ENCODE measurements at regions not wholly inside any gene's neighbourhood (a gene's known extent, or its start where the extent isn't known, plus 50 kb on each side); places are given as distances from the start of the nearest gene placed in this dataset.

DNA sequence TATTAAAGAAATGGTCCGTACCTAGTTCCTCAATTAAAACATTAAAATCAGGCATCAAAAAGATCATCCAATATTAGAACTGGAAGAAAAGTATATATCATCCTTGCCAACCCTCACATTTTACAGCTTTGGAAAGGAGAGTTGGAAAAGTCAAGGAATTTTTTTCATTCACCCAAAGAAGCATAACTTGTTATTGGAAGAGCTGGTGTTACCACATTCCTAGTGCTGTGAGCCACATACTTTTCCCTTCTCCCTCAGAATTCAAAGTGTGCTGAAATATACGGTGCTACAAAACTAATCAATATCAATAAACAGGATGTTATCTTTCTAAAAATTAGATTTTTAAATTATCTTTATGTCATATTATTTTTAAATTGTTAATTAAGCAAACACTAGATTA, 202.1 kb upstream of the FAT3 start:
- no peak overlapping the region for H4K8ac ChIP-seq (ENCODE audit: low read depth in 2 of 2, low read length in 2 of 2)
- H3K56ac ChIP-seq (ENCODE audit: extremely low read depth, insufficient read depth, low read length): no peak overlapping the region
- no peak overlapping the region for H3K27ac ChIP-seq (ENCODE audit: insufficient read depth, low read length)
- DNase-seq: no peak
- H3K4me2 ChIP-seq (ENCODE audit: low read depth, low read length): no peak overlapping the region
- H2BK120ac ChIP-seq (ENCODE audit: low read depth, low read length): no peak overlapping the region
- no peak overlapping the region for H2AK9ac ChIP-seq (replicated peaks; ENCODE audit: low read depth, low read length, poor library complexity)
- no peak overlapping the region for H4K5ac ChIP-seq (ENCODE audit: low read depth, low read length)
- H3K27me3 ChIP-seq (ENCODE audit: control insufficient read depth, insufficient read depth, low read length): no peaks in the 10 kb centered on the region
- H3K79me1 ChIP-seq (ENCODE audit: low read depth in 1 of 2, low read length in 2 of 2): no peaks in the 10 kb centered on the region
- POLR2A ChIA-PET (ENCODE audit: unreplicated experiment): no interaction called here
- BruUV-seq (replicated peaks): no TSS peak
- H3K4me1 ChIP-seq (ENCODE audit: control insufficient read depth, insufficient read depth, low read length): no peaks in the 10 kb centered on the region
- no peak overlapping the region for H4K91ac ChIP-seq (ENCODE audit: insufficient read depth, low read depth, low read length)
- no peak overlapping the region for H3K14ac ChIP-seq (replicated peaks; ENCODE audit: low read depth, low read length)
- H3K36me3 ChIP-seq (ENCODE audit: control insufficient read depth, insufficient read depth, low read length): no peaks in the 10 kb centered on the region
- no peak overlapping the region for H3K23ac ChIP-seq (ENCODE audit: low read depth, low read length)
- no peak overlapping the region for H2BK15ac ChIP-seq (ENCODE audit: low read depth, low read length)
- no peaks in the 10 kb centered on the region for H3K9me1 ChIP-seq (ENCODE audit: insufficient read depth, low read length)
- H3K4ac ChIP-seq (ENCODE audit: low read depth, low read length): no peak overlapping the region
- H2AK5ac ChIP-seq (ENCODE audit: low read depth, low read length): no peak overlapping the region
- H3K4me3 ChIP-seq (ENCODE audit: insufficient read depth, low read depth, low read length): no peak overlapping the region
- dilution Hi-C loops (cut with HindIII; ENCODE audit: low sequenced_read_pairs, unreplicated experiment): no loop called here
- H2AFZ ChIP-seq (replicated peaks; ENCODE audit: low read length, poor library complexity): no peak overlapping the region
- intact Hi-C loops (cut with micrococcal nuclease): no loop called here
- in situ Hi-C loops (cut with MboI; ENCODE audit: low sequenced_read_pairs): no loop called here
- TF ChIP-seq SMC3 (IDR thresholded peaks at IDR 0.05; ENCODE audit: low read depth, low read length): no peak
- TF ChIP-seq CTCF (conservative IDR thresholded peaks at IDR 0.05; ENCODE audit: low read depth, low read length): no peak
- no peak for TF ChIP-seq MXI1 (IDR thresholded peaks at IDR 0.05; ENCODE audit: borderline replicate concordance, low read depth, low read length)
- TF ChIP-seq CEBPB (IDR thresholded peaks at IDR 0.05; ENCODE audit: low read depth, low read length): no peak
- TF ChIP-seq USF2 (IDR thresholded peaks at IDR 0.05; ENCODE audit: low read depth, low read length): no peak
- TF ChIP-seq POLR2A (IDR thresholded peaks at IDR 0.05; ENCODE audit: low read depth, low read length): no peak
- TF ChIP-seq RAD21 (IDR thresholded peaks at IDR 0.05; ENCODE audit: low read length): no peak
- no peak for TF ChIP-seq FOS (IDR thresholded peaks at IDR 0.05; ENCODE audit: low read depth, low read length)
- no peak for TF ChIP-seq MAZ (IDR thresholded peaks at IDR 0.05; ENCODE audit: borderline replicate concordance, low read depth, low read length)
- no peak for TF ChIP-seq RFX5 (IDR thresholded peaks at IDR 0.05; ENCODE audit: low read depth, low read length)
- TF ChIP-seq BHLHE40 (IDR thresholded peaks at IDR 0.05; ENCODE audit: low read depth, low read length): no peak
- no peak for ATAC-seq (ENCODE audit: low read depth)
- no CpG with 5 or more reads among the region's 2 CpGs for WGBS, 2 experiments (ENCODE audit: extremely low coverage in 2 of 2, insufficient read length in 1 of 2)
- CTCF ChIA-PET: no interaction called here
- H3K9me3 ChIP-seq (ENCODE audit: control insufficient read depth, insufficient read depth, low read length): peaks cover 6% of the 10 kb centered on the region; the same call in 1 of the 2 replicates
- H3K18ac ChIP-seq (ENCODE audit: low read depth, low read length): no peak overlapping the region
- no peak overlapping the region for H2BK5ac ChIP-seq (ENCODE audit: low read depth, low read length, poor library complexity, severe bottlenecking)
- H2BK20ac ChIP-seq (ENCODE audit: low read depth, low read length): no peak overlapping the region
- no peak overlapping the region for H3K9ac ChIP-seq (ENCODE audit: low read depth, low read length)
- H4K20me1 ChIP-seq (ENCODE audit: insufficient read depth, low read length): no peaks in the 10 kb centered on the region

Measured in IMR-90 (cell line).